Neural crest cell (in vitro differentiated cells): ENCODE measurements at regions not wholly inside any gene's neighbourhood (a gene's known extent, or its start where the extent isn't known, plus 50 kb on each side); places are given as distances from the start of the nearest gene placed in this dataset.

ENCODE experiments used
- DNase-seq: peaks from one replicate; pipeline ENCODE4 v3.0.0; 2021; ENCODE audit warnings: low read depth, mixed read lengths, low spot score
- H3K27ac Mint-ChIP-seq: one replicate; pipeline ENCODE4 v1.8.0; 2021; ENCODE audit warnings: mild to moderate bottlenecking, mixed read lengths; ENCODE audit not compliant: unreplicated experiment
- H3K27me3 Mint-ChIP-seq: 2 replicates; pipeline ENCODE4 v1.8.0; 2021; ENCODE audit warnings: low read depth, mild to moderate bottlenecking, mixed read lengths
- H3K36me3 Mint-ChIP-seq: 2 replicates; pipeline ENCODE4 v1.8.0; 2021; ENCODE audit warnings: low read depth, mild to moderate bottlenecking, mixed read lengths
- H3K4me1 Mint-ChIP-seq: 2 replicates; pipeline ENCODE4 v1.8.0; 2021; ENCODE audit warnings: mixed read lengths
- H3K4me3 Mint-ChIP-seq: one replicate; pipeline ENCODE4 v1.8.0; 2021; ENCODE audit warnings: mild to moderate bottlenecking, mixed read lengths
- H3K9me3 Mint-ChIP-seq: 2 replicates; pipeline ENCODE4 v1.8.0; 2021; ENCODE audit warnings: mixed read lengths
- CTCF ChIP-seq: fragments of 200-600 bp; sonication (generic); conservative IDR thresholded peaks from 2 replicates; pipeline ENCODE4 v1.5.0; 2021; ENCODE audit warnings: antibody characterized with exemption, mild to moderate bottlenecking

GRCh38 chr13:73988461-73988860 lies 145.7 kb downstream of the KLF12 start:
- Mint-ChIP-seq H3K27ac (no peak overlapping the region), H3K4me3 (no peak overlapping the region), H3K27me3 (no peaks in the 10 kb centered on the region), H3K9me3 (no peaks in the 10 kb centered on the region), H3K4me1 (peaks cover 26% of the 10 kb centered on the region), H3K36me3 (peaks cover 3% of the 10 kb centered on the region)
- TF ChIP-seq CTCF, result no peak
- no peak for DNase-seq

- Mint-ChIP-seq H3K4me3 (no peak overlapping the region), H3K4me1 (peaks cover 26% of the 10 kb centered on the region), H3K36me3 (peaks cover 3% of the 10 kb centered on the region), H3K27ac (no peak overlapping the region), H3K9me3 (no peaks in the 10 kb centered on the region), H3K27me3 (no peaks in the 10 kb centered on the region)
- no peak for TF ChIP-seq CTCF
- no peak for DNase-seq
These were observed 146.6 kb downstream of the KLF12 start for GRCh38 chr13:73987618-73988017.

GRCh38 chr13:73985783-73986182 lies 148.4 kb downstream of the KLF12 start:
- H3K4me1 Mint-ChIP-seq, result peaks cover 13% of the 10 kb centered on the region
- no peak for DNase-seq
- H3K9me3 Mint-ChIP-seq, result no peaks in the 10 kb centered on the region
- H3K27me3 Mint-ChIP-seq, result no peaks in the 10 kb centered on the region
- peaks cover 3% of the 10 kb centered on the region for H3K36me3 Mint-ChIP-seq
- no peak overlapping the region for H3K27ac Mint-ChIP-seq
- H3K4me3 Mint-ChIP-seq, result no peak overlapping the region
- no peak for TF ChIP-seq CTCF

- peaks cover 13% of the 10 kb centered on the region for H3K4me1 Mint-ChIP-seq
- H3K36me3 Mint-ChIP-seq, result peaks cover 5% of the 10 kb centered on the region
- H3K27ac Mint-ChIP-seq, result no peak overlapping the region
- H3K4me3 Mint-ChIP-seq, result no peak overlapping the region
- no peaks in the 10 kb centered on the region for H3K27me3 Mint-ChIP-seq
- DNase-seq, result no peak
- no peaks in the 10 kb centered on the region for H3K9me3 Mint-ChIP-seq
- no peak for TF ChIP-seq CTCF
These were observed 149.1 kb downstream of the KLF12 start for GRCh38 chr13:73984949-73985691.

GRCh38 chr13:73984201-73984600 lies 150.0 kb downstream of the KLF12 start:
- Mint-ChIP-seq H3K4me1 (peaks cover 7% of the 10 kb centered on the region), H3K27me3 (no peaks in the 10 kb centered on the region), H3K4me3 (no peak overlapping the region), H3K27ac (no peak overlapping the region), H3K36me3 (peaks cover 5% of the 10 kb centered on the region), H3K9me3 (no peaks in the 10 kb centered on the region)
- no peak for TF ChIP-seq CTCF
- DNase-seq, result no peak
